ENCODE measurements at regions not wholly inside any gene's neighbourhood (a gene's known extent, or its start where the extent isn't known, plus 50 kb on each side); places are given as distances from the start of the nearest gene placed in this dataset.
A peak's percentile ranks its signal among the peaks of the same experiment; 100 is the strongest.

DNA sequence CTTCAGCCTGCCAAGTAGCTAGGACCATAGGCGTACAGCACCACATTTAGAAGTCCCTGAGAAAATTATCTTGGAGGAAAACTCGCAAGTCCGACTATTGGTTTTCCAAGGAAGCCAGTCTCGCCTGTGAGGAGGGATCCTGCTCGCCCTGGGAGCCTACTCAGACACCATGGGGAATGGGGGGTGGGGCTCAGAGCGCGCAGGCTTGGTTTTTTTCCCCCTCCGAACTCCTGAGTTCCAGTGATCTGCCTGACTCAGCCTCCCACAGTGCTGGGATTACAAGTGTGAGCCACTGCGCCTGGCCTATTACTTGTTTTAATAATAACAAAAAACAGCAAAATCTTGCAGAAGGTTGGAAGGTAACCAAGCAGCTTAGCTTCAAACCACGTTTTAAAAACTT is 153.7 kb downstream of the OR2B2 start:
- TF ChIP-seq FOS (IDR thresholded peaks at IDR 0.05; ENCODE audit: borderline replicate concordance, insufficient read depth, low read length), result no peak
- TF ChIP-seq POLR2A (IDR thresholded peaks at IDR 0.05; ENCODE audit: low read depth, low read length), result no peak
- no peak for TF ChIP-seq MAX (IDR thresholded peaks at IDR 0.05; ENCODE audit: insufficient read depth, insufficient read length)
- no peak for TF ChIP-seq JUN (IDR thresholded peaks at IDR 0.05; ENCODE audit: borderline replicate concordance, insufficient read depth, insufficient read length, low read depth)
- no peak for TF ChIP-seq GATA2 (IDR thresholded peaks at IDR 0.05; ENCODE audit: insufficient read depth, insufficient read length, low read depth, low read length)
- no peak for TF ChIP-seq MYC (IDR thresholded peaks at IDR 0.05; ENCODE audit: low read depth, low read length)
- TF ChIP-seq EZH2 (IDR thresholded peaks at IDR 0.05; ENCODE audit: borderline replicate concordance, low read depth, low read length, severe bottlenecking), result no peak
- no peak for TF ChIP-seq POLR2AphosphoS5 (IDR thresholded peaks at IDR 0.05; ENCODE audit: insufficient read depth, low read depth, low read length)
- Histone ChIP-seq H3K27me3 (ENCODE audit: control insufficient read depth in 2 of 2, insufficient read depth in 2 of 2, low read length in 2 of 2) (peaks cover 50 to 51% of the 10 kb centered on the region in 2 experiments), H3K27ac (ENCODE audit: insufficient read depth, low read depth, low read length) (no peak overlapping the region), H3K9me3 (replicated peaks; ENCODE audit: control insufficient read depth, insufficient read depth, low read length) (no peaks in the 10 kb centered on the region), H3K4me2 (ENCODE audit: insufficient read depth, low read length) (no peak overlapping the region), H3K4me3 (replicated peaks in 1 of 3; ENCODE audit: insufficient read depth in 1 of 3, low read depth in 1 of 3, low read length in 3 of 3) (no peak overlapping the region), H3K36me3 (ENCODE audit: control insufficient read depth in 2 of 2, extremely low read depth in 1 of 2, insufficient read depth in 2 of 2, low read length in 2 of 2) (no peaks in the 10 kb centered on the region), H3K4me1 (ENCODE audit: control insufficient read depth, extremely low read depth, insufficient read depth, low read length) (peaks cover 4% of the 10 kb centered on the region), H3K9me1 (replicated peaks; ENCODE audit: control insufficient read depth, extremely low read depth, insufficient read depth, low read length) (no peaks in the 10 kb centered on the region), H4K20me1 (replicated peaks; ENCODE audit: control insufficient read depth, extremely low read depth, insufficient read depth, low read length) (no peaks in the 10 kb centered on the region), H2AFZ (ENCODE audit: low read depth, low read length) (no peak overlapping the region), H3K9ac (replicated peaks; ENCODE audit: extremely low read depth, insufficient read depth, low read length) (no peak overlapping the region), H3K79me2 (ENCODE audit: control insufficient read depth, insufficient read depth, low read length) (no peaks in the 10 kb centered on the region)
- POLR2A ChIA-PET, result no interaction called here
- no peak for FAIRE-seq
- dilution Hi-C loops (cut with MboI; ENCODE audit: extremely low pct_ligation_motif_present, low sequenced_read_pairs) (no loop called here), intact Hi-C loops (cut with micrococcal nuclease) (loop anchor here (10.0 kb wide), 1 partner anchor 464 kb away; no protein-coding TSS in a partner anchor)
- no TSS peak for BruUV-seq (replicated peaks)
- CTCF ChIA-PET, result interaction anchor here (1.5 to 6.0 kb wide), 3 partner anchors 14 to 599 kb away, joined by 3 to 58 read pairs (median 9); no protein-coding TSS in a partner anchor
- DNase-seq (ENCODE audit: low read depth, low spot score), result no peak

DNA sequence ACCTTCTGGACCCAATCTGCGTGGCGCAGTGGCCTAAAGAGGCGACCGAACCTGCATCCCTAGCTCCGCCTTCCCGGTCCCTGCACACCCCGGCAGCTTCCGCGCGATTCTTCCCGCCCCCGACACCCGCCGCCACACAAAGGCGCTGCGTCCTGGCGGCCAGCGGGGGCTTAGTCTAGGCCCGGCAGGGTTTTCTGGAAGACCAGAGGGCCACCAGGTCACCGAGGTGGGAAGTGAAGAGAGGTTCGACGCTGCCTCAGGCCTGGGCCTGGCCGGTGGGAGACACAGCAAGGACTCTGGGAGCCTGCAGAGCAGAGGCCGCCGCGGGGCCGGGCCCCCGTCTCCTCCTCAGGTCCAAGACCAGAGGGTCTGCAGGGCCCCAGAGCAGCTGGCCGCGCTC is 154.9 kb downstream of the OR2B2 start:
- intact Hi-C loops (cut with micrococcal nuclease) (loop anchor here (10.0 kb wide), 1 partner anchor 463 kb away; no protein-coding TSS in a partner anchor), dilution Hi-C loops (cut with MboI; ENCODE audit: extremely low pct_ligation_motif_present, low sequenced_read_pairs) (no loop called here)
- H3K36me3 ChIP-seq (ENCODE audit: control insufficient read depth in 2 of 2, extremely low read depth in 1 of 2, insufficient read depth in 2 of 2, low read length in 2 of 2), result no peaks in the 10 kb centered on the region
- BruUV-seq (replicated peaks), result no TSS peak
- no peaks in the 10 kb centered on the region for H3K9me3 ChIP-seq (replicated peaks; ENCODE audit: control insufficient read depth, insufficient read depth, low read length)
- ChIA-PET POLR2A (no interaction called here), CTCF (interaction anchor here (1.0 to 4.0 kb wide), 3 partner anchors 8 to 39 kb away, joined by 3 to 22 read pairs (median 16); no protein-coding TSS in a partner anchor)
- DNase-seq (ENCODE audit: low read depth, low spot score) (no peak), FAIRE-seq (no peak)
- H3K4me2 ChIP-seq (ENCODE audit: insufficient read depth, low read length), result no peak overlapping the region
- H3K4me3 ChIP-seq (replicated peaks in 1 of 3; ENCODE audit: insufficient read depth in 1 of 3, low read depth in 1 of 3, low read length in 3 of 3), result no peak overlapping the region
- no peak overlapping the region for H3K9ac ChIP-seq (replicated peaks; ENCODE audit: extremely low read depth, insufficient read depth, low read length)
- H3K4me1 ChIP-seq (ENCODE audit: control insufficient read depth, extremely low read depth, insufficient read depth, low read length), result peaks cover 5% of the 10 kb centered on the region
- no peaks in the 10 kb centered on the region for H3K9me1 ChIP-seq (replicated peaks; ENCODE audit: control insufficient read depth, extremely low read depth, insufficient read depth, low read length)
- H3K27ac ChIP-seq (ENCODE audit: insufficient read depth, low read depth, low read length), result no peak overlapping the region
- TF ChIP-seq EZH2 (IDR thresholded peaks at IDR 0.05; ENCODE audit: borderline replicate concordance, low read depth, low read length, severe bottlenecking) (peak; percentile 78), MAX (IDR thresholded peaks at IDR 0.05; ENCODE audit: insufficient read depth, insufficient read length) (no peak)
- H2AFZ ChIP-seq (ENCODE audit: low read depth, low read length), result no peak overlapping the region
- no peaks in the 10 kb centered on the region for H4K20me1 ChIP-seq (replicated peaks; ENCODE audit: control insufficient read depth, extremely low read depth, insufficient read depth, low read length)
- no peaks in the 10 kb centered on the region for H3K79me2 ChIP-seq (ENCODE audit: control insufficient read depth, insufficient read depth, low read length)
- peaks cover 49% of the 10 kb centered on the region in 2 experiments for H3K27me3 ChIP-seq (ENCODE audit: control insufficient read depth in 2 of 2, insufficient read depth in 2 of 2, low read length in 2 of 2)

Data from endothelial cell of umbilical vein (primary cell).